ENCODE measurements at regions not wholly inside any gene's neighbourhood (a gene's known extent, or its start where the extent isn't known, plus 50 kb on each side); places are given as distances from the start of the nearest gene placed in this dataset.

DNA sequence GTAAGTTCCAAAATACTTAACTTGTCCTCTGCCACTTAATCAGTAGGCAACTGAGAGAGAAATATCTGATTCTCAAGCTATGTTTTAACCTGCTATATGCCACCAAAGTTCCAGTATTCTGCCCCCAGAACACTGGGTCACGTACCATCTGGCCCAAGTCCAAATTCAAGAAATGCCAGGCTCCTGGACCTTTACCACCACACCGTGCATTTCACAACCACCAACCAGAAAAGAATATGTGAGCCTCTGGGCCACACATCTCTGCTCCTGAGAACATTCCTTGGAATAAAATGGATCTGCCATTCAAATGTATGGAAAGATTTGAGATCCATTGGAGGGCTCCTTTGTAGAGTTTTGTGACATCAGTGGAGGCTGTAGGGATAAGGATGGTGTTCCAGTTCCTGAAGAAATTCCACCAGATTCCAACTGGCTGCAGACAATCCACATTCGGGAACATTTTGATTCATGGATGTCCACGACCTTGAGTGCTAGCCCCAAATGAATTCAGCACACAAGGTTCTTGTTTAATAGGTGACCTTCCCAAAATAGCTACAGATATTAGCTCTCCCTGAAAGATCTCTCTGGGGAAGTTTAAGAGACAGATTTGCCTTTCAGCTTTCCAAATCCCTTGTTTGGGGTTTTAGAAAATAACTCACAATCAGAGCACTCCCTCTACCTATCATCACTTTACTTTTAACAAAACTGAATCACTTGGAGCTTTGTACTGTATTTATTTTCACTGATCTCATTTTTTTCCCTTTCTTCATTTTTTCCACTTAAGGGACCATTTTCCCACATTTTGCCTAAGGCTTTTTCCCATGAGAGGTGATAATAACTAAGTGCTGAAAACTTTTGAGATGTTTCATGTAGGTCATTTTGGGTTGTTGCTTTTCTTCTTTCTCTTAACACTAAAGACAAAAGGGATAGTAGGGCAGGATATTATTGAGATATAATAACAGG lies 128.4 kb upstream of the ZC3H11B start:
- H3K4me3 ChIP-seq (ENCODE audit: low read depth, low read length): no peak overlapping the region
- no peaks in the 10 kb centered on the region for H3K27me3 ChIP-seq (ENCODE audit: insufficient read depth, low read depth, severe bottlenecking)
- no peak overlapping the region for H3K27ac ChIP-seq
- TF ChIP-seq, protein P1, sequence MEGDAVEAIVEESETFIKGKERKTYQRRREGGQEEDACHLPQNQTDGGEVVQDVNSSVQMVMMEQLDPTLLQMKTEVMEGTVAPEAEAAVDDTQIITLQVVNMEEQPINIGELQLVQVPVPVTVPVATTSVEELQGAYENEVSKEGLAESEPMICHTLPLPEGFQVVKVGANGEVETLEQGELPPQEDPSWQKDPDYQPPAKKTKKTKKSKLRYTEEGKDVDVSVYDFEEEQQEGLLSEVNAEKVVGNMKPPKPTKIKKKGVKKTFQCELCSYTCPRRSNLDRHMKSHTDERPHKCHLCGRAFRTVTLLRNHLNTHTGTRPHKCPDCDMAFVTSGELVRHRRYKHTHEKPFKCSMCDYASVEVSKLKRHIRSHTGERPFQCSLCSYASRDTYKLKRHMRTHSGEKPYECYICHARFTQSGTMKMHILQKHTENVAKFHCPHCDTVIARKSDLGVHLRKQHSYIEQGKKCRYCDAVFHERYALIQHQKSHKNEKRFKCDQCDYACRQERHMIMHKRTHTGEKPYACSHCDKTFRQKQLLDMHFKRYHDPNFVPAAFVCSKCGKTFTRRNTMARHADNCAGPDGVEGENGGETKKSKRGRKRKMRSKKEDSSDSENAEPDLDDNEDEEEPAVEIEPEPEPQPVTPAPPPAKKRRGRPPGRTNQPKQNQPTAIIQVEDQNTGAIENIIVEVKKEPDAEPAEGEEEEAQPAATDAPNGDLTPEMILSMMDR (IDR thresholded peaks at IDR 0.05; ENCODE audit: low read depth, low read length): no peak
- H3K9me3 ChIP-seq (ENCODE audit: severe bottlenecking): no peaks in the 10 kb centered on the region
- no peak for DNase-seq
- no peaks in the 10 kb centered on the region for H3K36me3 ChIP-seq

DNA sequence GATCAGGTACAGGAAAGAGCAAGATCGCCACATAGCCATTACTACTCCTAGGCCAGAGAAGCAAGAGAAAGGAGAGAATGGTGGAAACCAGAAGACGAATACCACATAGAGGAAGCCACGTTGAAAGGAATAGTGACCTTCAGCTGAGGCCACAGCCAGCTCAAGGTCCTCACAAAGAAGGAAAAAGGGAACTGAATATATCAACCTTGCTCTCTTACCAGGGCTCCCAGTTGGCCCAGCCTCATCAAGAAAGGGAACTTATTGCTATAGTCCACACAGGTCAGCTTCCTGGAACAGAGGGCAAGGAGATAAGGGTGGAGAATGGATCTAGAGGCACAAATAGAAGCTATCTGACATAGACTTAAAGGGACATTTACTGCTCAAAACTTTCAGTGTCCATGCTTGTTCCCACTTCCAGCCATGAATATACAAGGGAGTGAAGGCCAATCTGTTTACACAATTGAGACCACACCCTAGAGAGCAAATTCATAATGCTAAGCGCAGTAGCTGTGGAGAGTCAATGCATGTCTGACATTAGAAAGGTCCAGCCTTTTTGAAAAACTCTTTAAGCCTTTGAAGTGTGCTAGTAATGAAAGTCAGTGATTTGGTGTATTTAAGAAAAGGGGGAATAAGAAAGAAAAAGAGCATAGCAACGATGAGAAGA lies 120.7 kb upstream of the ZC3H11B start:
- Histone ChIP-seq H3K36me3 (no peaks in the 10 kb centered on the region), H3K9me3 (ENCODE audit: severe bottlenecking) (no peaks in the 10 kb centered on the region), H3K27me3 (ENCODE audit: insufficient read depth, low read depth, severe bottlenecking) (no peaks in the 10 kb centered on the region), H3K4me3 (ENCODE audit: low read depth, low read length) (no peak overlapping the region), H3K27ac (no peak overlapping the region)
- DNase-seq: no peak
- TF ChIP-seq, protein P1 (IDR thresholded peaks at IDR 0.05; ENCODE audit: low read depth, low read length): no peak

DNA sequence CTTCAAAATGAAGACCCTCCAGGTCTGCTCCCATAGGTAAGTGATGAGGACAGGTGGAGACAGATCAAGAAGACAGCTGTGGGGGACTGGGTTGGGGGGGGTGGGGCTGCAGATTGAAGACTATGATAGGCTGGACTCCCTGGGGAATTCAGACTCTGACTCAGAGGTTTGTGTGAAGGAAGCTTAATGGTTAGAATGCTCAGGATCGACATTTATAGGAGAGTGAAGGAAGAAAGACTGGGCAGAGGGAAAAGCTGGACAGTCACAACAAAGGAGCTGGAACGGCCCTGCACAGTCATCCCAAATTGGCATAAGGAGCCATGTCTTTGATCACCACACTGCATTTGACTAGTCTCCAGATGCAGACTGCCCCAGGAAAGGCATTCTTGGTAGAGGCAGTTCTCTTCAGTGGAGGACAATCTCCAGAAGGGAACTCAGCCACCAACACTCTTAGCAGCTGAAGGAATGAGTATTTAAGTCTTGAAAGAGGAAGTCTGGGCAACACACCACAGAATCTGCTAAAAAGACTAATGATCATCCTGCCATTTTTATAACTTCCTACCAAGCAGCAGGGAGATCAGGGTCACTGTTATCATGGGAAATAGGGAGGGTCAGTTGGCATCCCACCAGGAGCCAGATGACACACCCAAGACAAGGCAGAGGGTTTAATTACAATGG lies 120.0 kb upstream of the ZC3H11B start:
- no peak for DNase-seq
- no peaks in the 10 kb centered on the region for H3K9me3 ChIP-seq (ENCODE audit: severe bottlenecking)

DNA sequence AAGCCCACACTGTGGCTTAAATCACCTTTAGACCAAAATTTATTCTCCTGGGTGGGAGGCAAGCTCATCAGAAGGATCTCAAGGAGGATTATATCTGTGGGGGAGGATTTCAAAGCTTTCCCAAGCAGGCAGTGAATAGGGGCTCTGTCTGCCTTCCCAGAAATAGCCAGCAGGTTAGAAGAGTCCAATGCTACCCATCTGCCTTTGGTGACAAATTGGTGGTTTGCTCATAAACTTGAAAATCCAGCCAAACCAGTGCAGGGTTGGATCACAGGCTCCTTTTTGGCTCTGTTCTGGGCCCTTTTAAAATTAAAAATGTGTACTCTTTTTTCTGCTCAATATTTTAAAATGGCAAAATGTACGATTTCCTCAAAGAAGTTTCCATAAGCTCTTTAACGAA lies 118.9 kb upstream of the ZC3H11B start:
- TF ChIP-seq, protein P1 (IDR thresholded peaks at IDR 0.05; ENCODE audit: low read depth, low read length): no peak
- no peaks in the 10 kb centered on the region for H3K36me3 ChIP-seq
- H3K4me3 ChIP-seq (ENCODE audit: low read depth, low read length): no peak overlapping the region
- DNase-seq: no peak
- H3K27me3 ChIP-seq (ENCODE audit: insufficient read depth, low read depth, severe bottlenecking): no peaks in the 10 kb centered on the region
- no peaks in the 10 kb centered on the region for H3K9me3 ChIP-seq (ENCODE audit: severe bottlenecking)
- peak overlapping the region; percentile 33; the same call in 1 of the 2 replicates for H3K27ac ChIP-seq

More for the DNA sequence above, 120.0 kb upstream of the ZC3H11B start:
- Histone ChIP-seq H3K4me3 (ENCODE audit: low read depth, low read length) (no peak overlapping the region), H3K36me3 (no peaks in the 10 kb centered on the region), H3K27ac (no peak overlapping the region), H3K27me3 (ENCODE audit: insufficient read depth, low read depth, severe bottlenecking) (no peaks in the 10 kb centered on the region)
- TF ChIP-seq, protein P1 (IDR thresholded peaks at IDR 0.05; ENCODE audit: low read depth, low read length): no peak

DNA sequence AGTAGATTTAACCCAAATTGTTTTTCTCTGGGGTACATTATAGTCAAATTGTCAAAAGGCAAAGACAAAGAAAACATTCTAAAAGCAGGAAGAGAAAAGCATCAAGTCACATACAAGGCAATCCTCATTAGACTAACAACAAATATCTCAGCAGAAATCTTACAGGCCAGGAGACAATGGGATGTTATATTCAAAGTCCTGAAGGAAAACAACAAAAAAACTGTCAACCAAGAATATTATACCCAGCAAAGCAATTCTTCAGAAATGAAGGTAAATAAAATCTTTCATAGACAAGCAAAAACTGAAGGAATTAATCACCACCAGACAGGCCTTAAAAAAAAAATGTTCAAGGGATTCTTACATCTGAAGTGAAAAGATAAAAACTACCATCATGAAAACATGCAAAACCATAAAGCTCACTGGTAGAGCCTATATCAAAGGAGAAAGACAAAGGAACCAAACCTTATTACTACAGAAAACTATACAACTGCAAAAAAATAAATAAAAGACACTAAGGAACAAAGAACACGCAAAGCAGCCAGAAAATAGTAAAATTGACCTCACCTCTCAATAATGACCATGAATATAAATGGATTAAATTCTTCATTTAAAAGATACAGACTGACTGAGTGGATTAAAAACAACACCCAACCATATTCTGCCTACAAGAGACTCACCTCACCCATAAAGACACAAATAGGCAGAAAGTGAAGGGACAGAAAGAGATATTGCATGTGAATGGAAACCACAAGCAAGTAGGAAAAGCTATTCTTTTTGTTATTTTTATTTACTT lies 113.8 kb upstream of the ZC3H11B start:
- Histone ChIP-seq H3K27me3 (ENCODE audit: insufficient read depth, low read depth, severe bottlenecking) (no peaks in the 10 kb centered on the region), H3K36me3 (no peaks in the 10 kb centered on the region), H3K4me3 (ENCODE audit: low read depth, low read length) (no peak overlapping the region), H3K27ac (no peak overlapping the region), H3K9me3 (ENCODE audit: severe bottlenecking) (peaks cover 3% of the 10 kb centered on the region)
- DNase-seq: no peak
- TF ChIP-seq, protein P1 (IDR thresholded peaks at IDR 0.05; ENCODE audit: low read depth, low read length): no peak

All from WERI-Rb-1 (cell line).